CD14-positive monocyte (primary cell): ENCODE measurements at regions not wholly inside any gene's neighbourhood (a gene's known extent, or its start where the extent isn't known, plus 50 kb on each side); places are given as distances from the start of the nearest gene placed in this dataset.

Experiments
- DNase-seq, 3 donors: peaks; one replicate each; pipeline ENCODE4 v3.0.0-alpha.2; 2011 to 2022
- H2AFZ ChIP-seq: 2 replicates; pipeline ENCODE4 v1.6.0; 2012; ENCODE audit warnings: mild to moderate bottlenecking, low read depth, low read length, inconsistent platforms; ENCODE audit not compliant: insufficient read depth, poor library complexity, severe bottlenecking
- H3K27ac ChIP-seq, 2 donors: 1 replicate in 1 of 2; 2 replicates in 1 of 2; pipeline ENCODE4 v1.5.1; 2012 to 2013; ENCODE audit warnings: low read length in 2 of 2, control low read depth in 1 of 2, inconsistent platforms in 1 of 2, low read depth in 1 of 2, mild to moderate bottlenecking in 1 of 2
- H3K27me3 ChIP-seq, 2 donors: one replicate each; pipeline versions ENCODE4 v1.6.0 to v1.6.1; 2011 to 2013; ENCODE audit warnings: low read length in 2 of 2; ENCODE audit not compliant: control insufficient read depth in 2 of 2, insufficient read depth in 2 of 2
- H3K36me3 ChIP-seq, 2 donors: replicated peaks in 1 of 2; 1 replicate in 1 of 2; 2 replicates in 1 of 2; pipeline versions ENCODE4 v1.5.1 to v1.6.1; 2012 to 2013; ENCODE audit warnings: low read length in 2 of 2, control low read depth in 1 of 2, inconsistent platforms in 1 of 2, mild to moderate bottlenecking in 1 of 2; ENCODE audit not compliant: insufficient read depth in 2 of 2, control insufficient read depth in 1 of 2
- H3K4me1 ChIP-seq, 2 donors: 1 replicate in 1 of 2; 2 replicates in 1 of 2; pipeline versions ENCODE4 v1.5.1 to v1.6.1; 2012 to 2013; ENCODE audit warnings: low read length in 2 of 2, control low read depth in 1 of 2, inconsistent platforms in 1 of 2, mild to moderate bottlenecking in 1 of 2, moderate library complexity in 1 of 2; ENCODE audit not compliant: insufficient read depth in 2 of 2, control insufficient read depth in 1 of 2
- H3K4me2 ChIP-seq: replicated peaks from 2 replicates; pipeline ENCODE3; 2012; ENCODE audit warnings: low read length, moderate library complexity, mild to moderate bottlenecking; ENCODE audit not compliant: poor library complexity, severe bottlenecking; ENCODE audit errors: extremely low read depth
- H3K4me3 ChIP-seq, 3 experiments: fragments of 200-600 bp in 1 of 3; sonication (generic) in 1 of 3; replicated peaks in 1 of 3; 1 replicate in 2 of 3; 2 replicates in 1 of 3; pipeline ENCODE4 v1.5.1; 2011 to 2013; ENCODE audit warnings: low read length in 3 of 3, mild to moderate bottlenecking in 3 of 3, control low read depth in 2 of 3, low read depth in 2 of 3, inconsistent platforms in 1 of 3, moderate library complexity in 1 of 3
- H3K79me2 ChIP-seq: 2 replicates; pipeline ENCODE4 v1.6.0; 2012; ENCODE audit warnings: mild to moderate bottlenecking, control low read depth, inconsistent platforms, low read length, moderate library complexity; ENCODE audit not compliant: insufficient read depth
- H3K9ac ChIP-seq: 2 replicates; pipeline ENCODE4 v1.6.0; 2017; ENCODE audit warnings: low read length, mild to moderate bottlenecking; ENCODE audit not compliant: insufficient read depth, poor library complexity, severe bottlenecking
- H3K9me3 ChIP-seq, 2 donors: replicated peaks in 1 of 2; 1 replicate in 1 of 2; 2 replicates in 1 of 2; pipeline versions ENCODE4 v1.5.1 to v1.6.1; 2012 to 2013; ENCODE audit warnings: low read length in 2 of 2, control low read depth in 1 of 2; ENCODE audit not compliant: control insufficient read depth in 1 of 2, insufficient read depth in 1 of 2
- H4K20me1 ChIP-seq: 2 replicates; pipeline ENCODE4 v1.6.0; 2012; ENCODE audit warnings: mild to moderate bottlenecking, low read length, control low read depth, moderate library complexity; ENCODE audit not compliant: insufficient read depth
- H3K27ac Mint-ChIP-seq, 7 donors: one replicate each; pipeline ENCODE4 v1.8.0; 2020; ENCODE audit warnings: mild to moderate bottlenecking in 7 of 7, mixed read lengths in 7 of 7, moderate library complexity in 6 of 7, inconsistent platforms in 2 of 7
- H3K27me3 Mint-ChIP-seq, 3 donors: one replicate each; pipeline ENCODE4 v1.8.0; 2021 to 2022; ENCODE audit warnings: low read depth in 3 of 3, mild to moderate bottlenecking in 3 of 3, mixed read lengths in 3 of 3, moderate library complexity in 3 of 3, inconsistent platforms in 1 of 3
- H3K36me3 Mint-ChIP-seq, 2 donors: one replicate each; pipeline ENCODE4 v1.8.0; 2020; ENCODE audit warnings: mixed read lengths in 2 of 2, inconsistent platforms in 1 of 2, mild to moderate bottlenecking in 1 of 2
- H3K4me1 Mint-ChIP-seq: one replicate; pipeline ENCODE4 v1.8.0; 2020; ENCODE audit warnings: mild to moderate bottlenecking, mixed read lengths
- H3K4me3 Mint-ChIP-seq, 2 donors: one replicate each; pipeline ENCODE4 v1.8.0; 2020; ENCODE audit warnings: mild to moderate bottlenecking in 2 of 2, mixed read lengths in 2 of 2, moderate library complexity in 1 of 2
- H3K9me3 Mint-ChIP-seq, 7 donors: one replicate each; pipeline ENCODE4 v1.8.0; 2020 to 2022; ENCODE audit warnings: mixed read lengths in 7 of 7, mild to moderate bottlenecking in 6 of 7, moderate library complexity in 6 of 7, inconsistent platforms in 2 of 7
- WGBS: methylation state at CpG from one replicate; pipeline ENCODE4 v1.1.5; 2013; ENCODE audit warnings: missing lambda C conversion rate; ENCODE audit not compliant: insufficient coverage; 5-methylcytosine and 5-hydroxymethylcytosine counted together
- intact Hi-C, 2 donors: fragments of 100-400 bp; cut with micrococcal nuclease; formaldehyde crosslinking; loops; one replicate each; pipeline versions ENCODE4 v1.15.0 to v1.15.1; 2023
- TF ChIP-seq, protein P1 (sequence below): fragments of 200-600 bp; IDR thresholded peaks from one replicate; pipeline ENCODE4 v1.8.0; 2022; ENCODE audit warnings: antibody characterized with exemption, mild to moderate bottlenecking

DNA sequence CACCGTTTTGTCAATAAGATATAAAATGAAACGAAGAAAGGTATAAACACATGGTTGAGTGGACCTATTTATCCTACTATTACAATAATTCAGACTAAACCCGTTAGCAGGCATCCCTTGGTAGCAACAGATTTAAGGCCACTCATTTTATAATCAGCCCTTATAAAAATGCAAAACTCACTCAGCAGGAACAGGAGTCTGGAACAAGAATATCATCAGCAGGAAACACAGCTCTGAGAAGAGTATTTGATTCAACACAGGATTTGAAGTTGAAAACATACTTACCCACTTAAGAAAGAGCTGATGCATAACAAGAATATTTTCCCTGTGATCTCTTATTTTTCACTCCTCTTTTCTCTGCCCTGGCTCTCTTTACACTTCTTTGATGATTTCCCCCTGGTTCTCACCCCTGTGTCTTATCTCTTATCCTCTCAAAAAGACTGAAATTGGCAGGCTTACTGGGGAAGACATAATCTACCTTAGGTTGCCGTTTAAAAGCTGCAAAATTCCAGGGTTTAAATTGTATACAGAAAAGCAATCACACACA lies 1722.7 kb downstream of the SLITRK5 start:
- H2AFZ ChIP-seq: no peak overlapping the region
- no peak for DNase-seq
- H3K4me3 Mint-ChIP-seq: no peak overlapping the region
- no peaks in the 10 kb centered on the region for H3K36me3 Mint-ChIP-seq
- H3K9me3 Mint-ChIP-seq: peaks cover 0 to 12% (median 6%) of the 10 kb centered on the region in 7 donors
- no peaks in the 10 kb centered on the region for H3K4me1 ChIP-seq
- no peak overlapping the region for H3K27ac Mint-ChIP-seq
- H3K79me2 ChIP-seq: no peaks in the 10 kb centered on the region
- intact Hi-C loops: no loop called here
- TF ChIP-seq, protein P1, sequence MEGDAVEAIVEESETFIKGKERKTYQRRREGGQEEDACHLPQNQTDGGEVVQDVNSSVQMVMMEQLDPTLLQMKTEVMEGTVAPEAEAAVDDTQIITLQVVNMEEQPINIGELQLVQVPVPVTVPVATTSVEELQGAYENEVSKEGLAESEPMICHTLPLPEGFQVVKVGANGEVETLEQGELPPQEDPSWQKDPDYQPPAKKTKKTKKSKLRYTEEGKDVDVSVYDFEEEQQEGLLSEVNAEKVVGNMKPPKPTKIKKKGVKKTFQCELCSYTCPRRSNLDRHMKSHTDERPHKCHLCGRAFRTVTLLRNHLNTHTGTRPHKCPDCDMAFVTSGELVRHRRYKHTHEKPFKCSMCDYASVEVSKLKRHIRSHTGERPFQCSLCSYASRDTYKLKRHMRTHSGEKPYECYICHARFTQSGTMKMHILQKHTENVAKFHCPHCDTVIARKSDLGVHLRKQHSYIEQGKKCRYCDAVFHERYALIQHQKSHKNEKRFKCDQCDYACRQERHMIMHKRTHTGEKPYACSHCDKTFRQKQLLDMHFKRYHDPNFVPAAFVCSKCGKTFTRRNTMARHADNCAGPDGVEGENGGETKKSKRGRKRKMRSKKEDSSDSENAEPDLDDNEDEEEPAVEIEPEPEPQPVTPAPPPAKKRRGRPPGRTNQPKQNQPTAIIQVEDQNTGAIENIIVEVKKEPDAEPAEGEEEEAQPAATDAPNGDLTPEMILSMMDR: no peak
- no peak overlapping the region for H3K9ac ChIP-seq
- H3K4me1 Mint-ChIP-seq: no peaks in the 10 kb centered on the region
- no peak overlapping the region for H3K27ac ChIP-seq
- H3K9me3 ChIP-seq: no peaks in the 10 kb centered on the region
- H3K4me3 ChIP-seq: no peak overlapping the region
- peaks cover 0 to 2% (median 0%) of the 10 kb centered on the region in 3 donors for H3K27me3 Mint-ChIP-seq
- H3K27me3 ChIP-seq: no peaks in the 10 kb centered on the region
- H3K4me2 ChIP-seq: no peak overlapping the region
- no peaks in the 10 kb centered on the region for H4K20me1 ChIP-seq
- no CpG with 5 or more reads among the region's 4 CpGs for WGBS
- H3K36me3 ChIP-seq: no peaks in the 10 kb centered on the region

DNA sequence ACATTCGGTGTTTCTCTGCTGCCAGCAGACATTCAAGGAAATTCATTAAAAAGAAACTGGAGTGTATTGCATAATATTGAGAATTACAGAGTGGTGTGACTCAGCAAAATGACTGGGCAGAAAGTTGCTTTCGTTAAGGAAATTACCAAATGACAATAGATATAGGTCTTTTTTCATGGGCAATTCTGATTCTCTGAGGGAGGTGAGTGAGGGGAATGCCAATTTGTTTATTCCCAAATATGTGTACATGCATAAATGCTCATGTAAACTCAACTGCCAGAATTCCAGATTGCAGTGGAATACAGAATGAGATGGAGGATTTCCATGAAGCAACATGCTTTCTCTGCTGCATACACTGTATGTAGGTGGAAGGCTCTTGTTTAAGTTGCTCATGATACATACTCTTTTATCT lies 1730.1 kb downstream of the SLITRK5 start:
- DNase-seq: peak; percentile 31 to 87 (median 60)
- Histone ChIP-seq H3K27me3 (no peaks in the 10 kb centered on the region), H3K4me3 (peak overlapping the region in 1 of 3 experiments; percentile 41), H3K79me2 (no peaks in the 10 kb centered on the region), H3K9ac (no peak overlapping the region), H3K27ac (peak overlapping the region in 1 of 2 donors; percentile 66), H3K36me3 (no peaks in the 10 kb centered on the region), H3K9me3 (no peaks in the 10 kb centered on the region), H4K20me1 (no peaks in the 10 kb centered on the region), H2AFZ (peak overlapping the region; percentile 56), H3K4me1 (peaks cover 7 to 12% of the 10 kb centered on the region in 2 donors), H3K4me2 (peak overlapping the region; percentile 61)
- Mint-ChIP-seq H3K4me3 (peak overlapping the region in 1 of 2 donors; percentile 88), H3K27ac (peak overlapping the region in 6 of 7 donors; percentile 65 to 87 (median 82)), H3K36me3 (peaks cover 0 to 2% of the 10 kb centered on the region in 2 donors), H3K27me3 (peaks cover 0 to 2% (median 2%) of the 10 kb centered on the region in 3 donors), H3K4me1 (peaks cover 17% of the 10 kb centered on the region), H3K9me3 (peaks cover 0 to 9% (median 6%) of the 10 kb centered on the region in 7 donors)
- TF ChIP-seq, protein P1: no peak
- intact Hi-C loops: no loop called here
- WGBS: 0% methylated on average over 1 of the region's 2 CpGs
